ENCODE measurements at regions not wholly inside any gene's neighbourhood (a gene's known extent, or its start where the extent isn't known, plus 50 kb on each side); places are given as distances from the start of the nearest gene placed in this dataset.

DNA sequence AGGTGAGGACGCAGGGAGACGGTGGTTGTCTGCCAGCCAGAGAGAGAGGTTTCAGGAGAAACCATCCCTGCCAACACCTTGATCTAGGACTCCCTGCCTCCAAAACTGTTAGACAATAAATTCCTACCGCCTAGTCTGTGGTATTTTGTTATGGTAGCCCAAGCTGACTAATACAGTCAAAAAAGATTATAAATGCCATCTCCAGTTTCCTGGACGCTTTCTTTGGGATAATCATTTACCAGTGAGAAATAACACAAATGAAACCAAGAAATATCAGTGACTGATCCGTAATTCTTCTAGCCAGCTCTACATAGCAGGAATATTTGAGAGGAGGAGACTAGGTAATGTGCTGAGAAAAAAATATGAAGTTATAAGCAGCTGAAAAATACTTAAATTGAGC is 707.8 kb upstream of the LMCD1 start:
- no peak for DNase-seq

DNA sequence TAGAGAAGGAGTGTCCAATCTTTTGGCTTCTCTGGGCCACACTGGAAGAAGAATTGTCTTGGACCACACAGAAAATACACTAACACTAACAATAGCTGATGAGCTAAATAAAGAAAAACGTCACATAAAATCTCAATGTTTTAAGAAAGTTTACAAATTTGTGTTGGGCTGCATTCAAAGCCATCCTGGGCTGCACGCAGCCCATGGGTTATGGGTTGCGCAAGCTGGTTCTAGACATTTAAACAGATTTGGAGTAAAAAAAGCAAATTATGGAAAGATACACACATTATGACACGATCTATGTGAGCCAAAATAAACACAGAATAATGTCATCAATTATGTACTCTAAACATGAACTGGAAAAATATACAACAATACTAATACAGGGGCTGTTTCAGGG is 703.3 kb upstream of the LMCD1 start:
- DNase-seq, result no peak

DNA sequence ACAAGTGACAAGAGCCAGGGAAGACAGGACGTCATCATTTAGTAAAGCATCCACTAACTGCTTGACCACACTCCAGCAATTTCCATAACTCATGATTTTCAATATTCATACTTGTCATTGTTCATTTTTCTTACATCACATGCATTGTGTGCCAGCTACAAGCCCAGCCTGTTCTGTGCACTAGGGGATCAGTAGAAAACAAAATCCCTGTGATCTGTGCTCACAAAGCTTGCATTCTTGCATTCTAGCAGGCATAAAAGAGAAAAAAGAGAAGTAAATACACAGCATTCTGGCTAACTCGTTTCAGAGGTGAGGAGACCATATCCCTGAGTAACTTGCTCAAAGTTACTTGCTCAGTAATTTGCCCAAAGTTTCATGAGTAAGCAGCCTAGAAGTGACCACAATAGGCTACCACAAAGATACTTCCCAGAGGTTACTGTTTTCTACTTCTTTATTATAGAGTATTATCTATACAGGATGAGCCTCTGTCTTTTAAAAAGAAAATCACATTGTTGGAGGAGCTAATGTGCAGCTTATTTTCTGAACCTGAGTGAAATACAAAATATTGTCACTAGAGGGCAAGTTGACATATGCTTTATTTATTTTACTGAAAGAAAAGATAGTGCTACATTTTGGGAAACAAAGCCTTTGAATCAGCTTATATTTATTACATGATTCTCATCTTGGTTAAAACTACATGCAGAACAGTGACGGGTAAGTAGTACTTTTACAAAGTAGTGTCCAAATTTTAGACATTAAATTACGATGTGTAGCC is 701.4 kb upstream of the LMCD1 start:
- DNase-seq, result no peak

DNA sequence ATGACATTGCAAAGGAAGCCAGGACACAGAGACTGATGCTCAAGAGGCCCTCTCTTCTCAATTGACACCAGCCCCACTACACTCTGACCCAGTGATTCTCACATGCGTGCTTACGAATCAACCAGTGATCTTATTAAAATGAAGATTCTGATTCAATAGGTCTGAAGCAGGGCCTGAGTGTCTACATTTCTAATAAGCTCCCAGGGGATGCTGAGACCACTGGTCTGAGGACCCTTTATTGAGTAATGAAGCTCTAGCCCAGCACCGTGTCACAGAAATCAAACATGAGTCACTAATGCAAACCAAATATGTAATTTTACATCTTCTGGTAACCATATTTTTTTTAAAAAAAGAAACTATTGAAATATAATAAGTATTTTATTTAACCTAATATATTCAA is 689.1 kb upstream of the LMCD1 start:
- DNase-seq, result no peak

DNA sequence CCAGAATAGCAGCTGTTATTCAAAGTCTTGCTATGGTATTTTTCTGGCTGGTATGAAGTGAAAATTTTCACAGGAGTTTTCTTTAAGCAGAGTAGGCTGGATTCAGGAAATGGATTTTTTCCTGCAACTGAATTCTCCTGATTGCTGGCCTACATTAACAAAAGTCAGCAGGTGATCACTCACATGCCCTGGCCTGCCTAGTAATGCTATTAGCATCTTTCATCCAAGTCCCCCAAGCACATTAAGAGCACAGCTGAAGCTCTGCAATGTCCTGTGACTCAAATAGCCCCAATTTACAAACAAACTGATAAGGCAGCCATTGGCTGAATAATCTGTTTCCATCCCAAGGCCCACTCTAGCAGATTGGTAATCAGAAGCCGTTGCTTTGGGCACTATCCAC is 688.3 kb upstream of the LMCD1 start:
- no peak for DNase-seq

DNA sequence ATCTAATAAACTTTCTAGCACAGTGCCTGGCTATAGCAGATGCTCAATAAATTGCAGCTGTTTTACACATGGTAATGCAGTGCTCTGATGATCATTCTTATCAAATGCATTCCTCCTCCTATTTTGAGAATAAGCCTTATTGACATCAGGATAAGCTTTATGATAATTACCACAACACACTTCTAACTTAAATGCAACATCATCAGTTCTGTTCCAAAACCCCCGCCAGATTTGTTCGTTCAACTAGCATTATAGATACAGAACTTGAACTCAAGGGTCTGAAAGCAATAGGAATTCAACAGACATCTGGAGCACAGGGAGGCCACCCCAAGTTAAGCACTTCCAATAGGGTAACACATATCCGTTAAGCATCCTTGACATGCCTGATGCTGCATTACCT is 684.4 kb upstream of the LMCD1 start:
- DNase-seq, result no peak

DNA sequence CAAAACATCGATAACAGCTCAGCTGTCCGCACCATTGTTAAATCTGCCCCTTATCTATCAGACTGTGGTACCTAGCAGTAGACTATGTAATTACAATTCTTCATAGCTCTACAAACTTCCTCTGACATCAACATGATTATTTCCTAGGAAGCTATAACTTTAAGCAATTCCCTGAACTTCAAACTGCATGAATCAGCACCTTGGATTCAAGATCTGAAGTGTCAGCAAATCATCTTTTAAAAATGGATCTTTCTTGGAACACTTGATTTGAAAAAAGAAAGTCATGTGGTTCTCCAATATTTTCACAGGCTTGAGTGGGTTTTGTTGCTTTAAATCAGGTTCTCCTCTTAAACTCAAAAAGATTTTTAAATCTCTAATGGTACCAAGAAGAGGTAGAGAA is 680.7 kb upstream of the LMCD1 start:
- no peak for DNase-seq

DNA sequence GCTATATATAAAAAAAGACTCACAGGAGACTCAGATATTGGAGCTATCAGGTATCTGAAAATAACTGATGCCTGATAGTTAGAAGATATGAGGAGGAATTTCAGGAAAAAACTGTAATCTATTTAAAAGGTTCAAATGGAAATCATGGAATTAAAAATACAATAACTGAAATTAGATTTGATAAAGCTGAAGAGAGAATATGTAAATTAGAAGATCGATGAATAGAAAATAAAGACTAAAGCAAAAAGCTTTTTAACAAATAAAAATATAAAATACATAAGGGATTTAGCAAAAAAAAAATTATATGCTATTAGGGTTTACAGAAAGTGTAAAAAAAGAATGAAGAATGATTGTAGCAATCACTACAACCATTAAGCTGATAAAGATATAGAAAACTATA is 679.8 kb upstream of the LMCD1 start:
- no peak for DNase-seq

DNA sequence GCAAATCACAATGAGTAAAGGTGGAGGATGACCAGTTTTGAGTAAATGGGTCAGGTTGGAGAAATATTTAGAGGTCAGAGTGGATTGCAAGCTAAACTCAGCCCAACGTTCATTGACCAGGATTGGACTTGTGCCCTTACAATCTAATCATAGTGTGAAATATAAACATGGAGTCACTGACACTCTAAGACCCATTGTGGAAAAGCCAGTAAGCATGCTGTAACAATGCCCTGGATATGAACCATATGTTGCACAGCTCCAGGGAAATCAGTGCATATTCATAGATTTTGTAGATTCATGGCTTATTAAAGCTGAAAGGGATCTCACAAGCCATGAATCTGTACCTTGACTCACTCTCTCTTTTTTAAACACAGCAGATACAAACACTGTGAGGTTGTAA is 660.2 kb upstream of the LMCD1 start:
- DNase-seq, result no peak

DNA sequence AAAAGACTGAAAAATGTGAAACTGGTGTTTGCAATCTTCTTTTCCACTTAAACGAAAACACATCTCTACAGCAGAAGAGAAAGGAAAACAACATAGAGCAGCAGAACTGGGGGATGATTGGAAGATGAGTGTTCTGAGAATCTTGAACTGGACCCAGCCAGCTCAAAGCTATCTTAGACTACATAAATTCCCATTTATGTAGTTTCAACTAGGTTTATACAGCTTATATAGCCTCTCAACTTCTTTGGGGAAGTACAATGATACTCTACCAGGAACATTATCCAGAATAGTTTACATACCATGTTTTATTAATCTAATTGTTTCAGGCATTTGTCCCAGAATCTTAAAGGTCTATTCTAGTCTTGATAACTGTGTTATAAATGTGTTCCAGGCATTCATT is 658.2 kb upstream of the LMCD1 start:
- DNase-seq, result no peak

DNA sequence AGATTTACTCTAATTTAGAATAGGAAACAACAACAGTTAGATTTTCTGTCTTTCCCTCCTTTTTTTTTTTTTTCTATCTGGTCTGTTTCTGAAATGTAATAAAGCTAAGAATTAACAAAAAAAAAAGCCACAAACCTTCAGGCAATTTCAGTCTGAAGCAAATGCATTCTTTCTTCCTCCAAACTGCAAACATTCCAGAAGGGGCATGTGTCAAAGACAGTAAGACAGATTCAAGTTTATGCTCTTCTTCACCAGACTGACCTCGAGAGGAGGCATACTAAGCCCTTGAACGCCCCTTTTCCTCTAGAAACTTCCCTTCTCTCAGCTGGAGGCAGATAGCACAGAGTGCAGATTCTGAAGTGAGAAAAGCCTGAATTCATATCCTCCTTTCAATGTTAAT is 654.6 kb upstream of the LMCD1 start:
- DNase-seq, result no peak

DNA sequence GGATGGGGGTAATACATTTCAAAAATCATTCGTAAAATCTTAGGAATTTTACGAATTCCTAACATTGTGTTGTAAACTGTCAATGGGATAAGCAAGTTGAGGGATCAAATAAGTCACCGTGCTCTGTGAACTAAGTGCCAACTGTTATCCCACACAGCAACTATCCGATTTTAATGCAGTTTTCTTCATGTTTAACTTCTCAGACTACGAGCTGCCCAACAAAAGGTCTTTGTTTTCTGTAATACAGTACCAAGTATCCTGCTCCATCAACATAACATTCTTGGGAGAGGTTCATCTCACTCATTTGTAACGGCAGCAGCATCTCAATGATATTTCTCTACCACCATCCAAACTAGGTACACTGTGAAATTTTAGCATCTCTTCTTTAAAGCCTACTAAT is 654.1 kb upstream of the LMCD1 start:
- DNase-seq, result no peak

DNA sequence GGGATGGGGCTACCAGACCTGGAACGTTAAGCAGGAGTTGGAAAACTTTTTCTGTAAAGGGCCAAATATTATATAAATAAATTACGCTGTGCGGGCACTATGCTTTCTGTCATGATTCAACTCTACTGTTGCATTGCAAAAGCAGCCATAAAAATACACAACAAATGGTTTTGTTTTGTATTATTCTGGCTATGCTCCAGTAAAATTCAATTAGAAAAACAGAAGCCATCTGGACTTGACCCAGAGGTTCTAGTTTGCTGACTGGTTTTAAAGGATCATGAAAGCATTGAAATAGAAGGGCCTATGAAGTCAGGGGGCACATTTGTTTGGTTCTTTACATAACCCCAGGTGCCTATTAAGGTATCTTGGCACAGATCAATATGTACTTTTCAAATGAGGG is 647.4 kb upstream of the LMCD1 start:
- DNase-seq, result no peak

DNA sequence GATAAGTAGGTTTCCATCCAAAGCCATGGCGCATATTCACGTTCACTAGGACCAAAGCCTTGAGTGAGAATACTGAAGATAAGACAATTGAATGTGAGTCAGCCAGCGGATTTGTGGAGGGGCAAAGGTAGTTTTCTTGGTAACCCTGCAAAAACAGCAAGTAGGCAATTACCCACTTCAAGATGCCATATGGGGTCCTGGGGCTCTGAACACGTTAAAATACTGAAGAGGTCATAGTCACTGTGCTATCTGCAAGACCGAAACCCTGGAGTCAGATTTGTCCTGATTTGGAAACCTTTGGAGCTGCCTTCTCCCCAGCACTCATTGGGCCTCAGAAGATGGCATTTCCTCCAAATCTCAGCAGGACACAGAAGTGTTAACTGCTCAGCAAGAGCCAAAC is 646.9 kb upstream of the LMCD1 start:
- no peak for DNase-seq

DNA sequence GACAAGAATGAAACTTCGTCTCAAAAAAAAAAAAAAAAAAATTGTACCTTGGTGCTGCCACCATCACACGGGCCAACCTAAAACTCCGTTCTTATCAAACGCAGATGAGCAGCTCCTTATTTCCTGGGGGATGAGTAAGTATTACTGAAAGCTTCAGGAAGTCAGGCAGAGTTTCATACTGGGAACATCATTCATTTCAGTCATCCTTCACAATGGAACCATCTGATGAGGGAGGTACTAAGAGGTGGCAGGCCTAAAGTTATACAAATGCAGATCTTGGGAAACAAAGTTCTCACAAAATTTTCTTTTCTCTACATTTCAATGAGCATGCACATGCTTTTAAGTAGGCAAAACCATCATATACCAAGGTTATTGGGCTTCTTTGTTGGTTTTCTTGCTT is 636.0 kb upstream of the LMCD1 start:
- no peak for DNase-seq

DNA sequence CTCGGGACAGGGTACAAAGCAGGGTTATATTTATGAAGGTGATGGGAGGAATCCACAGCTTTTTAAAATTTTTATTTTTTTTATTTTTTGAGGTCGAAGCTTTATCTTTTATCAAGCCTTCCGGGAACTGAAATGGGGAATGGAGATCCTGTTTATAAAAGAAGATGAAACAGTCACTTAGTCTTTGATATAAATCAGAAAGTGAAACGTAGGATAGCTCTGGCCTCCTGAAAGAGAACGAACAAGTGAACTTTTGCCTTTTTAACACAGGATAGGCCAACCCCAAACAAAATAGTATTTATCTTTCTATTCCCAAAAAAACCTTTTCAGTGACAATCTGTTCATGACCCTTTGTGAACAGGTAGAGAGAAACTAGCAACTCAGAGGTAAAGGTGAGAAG is 634.0 kb upstream of the LMCD1 start:
- no peak for DNase-seq

DNA sequence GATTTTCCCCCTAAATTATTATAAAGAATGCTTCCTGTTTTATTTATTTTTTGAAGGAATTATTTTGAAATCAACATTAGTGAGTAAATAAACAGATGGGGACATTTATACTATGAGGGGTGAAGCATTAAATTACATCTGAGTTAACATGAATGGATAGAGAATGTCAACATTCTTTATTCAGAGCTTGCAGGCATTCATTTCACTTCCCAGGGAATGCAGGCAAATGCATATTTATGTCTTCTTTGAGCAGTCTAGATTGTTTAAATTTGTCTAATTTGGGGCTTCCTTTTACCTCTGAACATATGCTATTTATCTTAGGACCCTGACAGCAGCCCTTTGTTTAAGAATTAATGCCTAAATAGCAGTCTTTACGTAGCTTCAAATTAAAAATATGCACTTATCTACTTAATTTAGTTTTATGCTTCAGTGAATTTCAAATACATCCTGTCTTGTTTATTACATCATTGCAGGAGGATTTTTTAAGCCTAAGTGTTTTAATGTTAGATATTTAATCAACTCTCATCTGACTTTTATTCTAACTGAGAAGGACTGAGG is 630.5 kb upstream of the LMCD1 start:
- no peak for DNase-seq

DNA sequence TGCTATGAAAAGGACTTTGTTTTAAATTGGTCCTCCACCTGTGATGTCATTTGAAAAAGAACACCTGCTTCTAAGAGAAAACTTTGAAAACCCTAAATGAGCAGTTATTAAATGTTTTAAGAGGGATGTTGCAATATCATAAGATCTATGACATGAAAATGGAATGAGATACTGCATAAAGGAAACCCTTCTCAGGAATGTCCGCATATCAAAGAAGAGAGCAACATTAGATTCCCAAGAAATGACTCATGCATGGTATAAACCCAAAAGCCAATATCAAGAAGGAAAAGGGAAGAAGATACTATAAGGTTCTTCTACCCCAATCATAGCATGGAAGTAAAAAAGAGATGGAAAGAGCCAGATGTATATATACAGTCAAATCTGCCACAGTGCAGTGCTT is 627.5 kb upstream of the LMCD1 start:
- DNase-seq, result no peak

DNA sequence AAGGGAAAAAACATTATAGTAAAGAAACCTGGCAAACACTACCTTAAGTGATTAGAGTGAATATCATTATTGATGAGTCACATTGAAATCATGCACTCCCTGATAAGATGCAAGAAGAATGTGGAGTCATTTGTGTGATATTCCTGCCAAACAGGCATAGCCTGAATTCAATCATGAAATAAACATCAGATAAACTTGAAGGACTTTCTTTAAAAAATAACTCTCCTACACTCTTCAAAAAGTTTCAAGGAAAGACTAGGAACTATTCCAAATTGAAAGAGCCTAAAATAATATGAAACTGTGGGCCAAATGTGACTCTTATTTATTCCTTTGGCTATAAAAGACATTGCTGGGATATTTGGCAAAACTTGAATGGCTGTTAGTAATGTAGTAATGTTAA is 625.7 kb upstream of the LMCD1 start:
- no peak for DNase-seq

DNA sequence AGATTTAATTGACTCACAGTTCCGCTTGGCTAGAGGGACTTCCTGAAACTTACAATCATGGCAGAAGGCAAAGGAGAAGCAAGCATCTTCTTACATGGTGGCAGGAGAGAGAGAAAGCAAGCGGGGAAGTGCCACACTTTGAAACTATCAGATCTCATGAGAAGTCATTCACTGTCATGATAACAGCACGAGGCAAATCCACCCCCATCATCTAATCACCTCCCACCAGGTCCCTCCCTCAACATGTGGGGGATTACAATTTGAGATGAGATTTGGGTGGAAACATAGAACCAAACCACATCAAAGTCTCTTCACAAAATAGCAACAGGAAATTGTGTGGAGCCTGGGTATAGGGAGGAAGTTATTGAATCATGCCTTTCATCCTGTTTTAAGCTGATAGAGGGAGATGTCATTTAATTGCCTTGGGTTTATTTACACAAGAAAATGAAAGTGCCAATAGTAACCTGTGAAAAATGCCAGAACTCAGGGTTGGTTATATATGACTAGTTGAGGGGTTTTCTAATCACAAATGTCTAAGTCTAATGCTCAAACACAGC is 624.8 kb upstream of the LMCD1 start:
- no peak for DNase-seq

DNA sequence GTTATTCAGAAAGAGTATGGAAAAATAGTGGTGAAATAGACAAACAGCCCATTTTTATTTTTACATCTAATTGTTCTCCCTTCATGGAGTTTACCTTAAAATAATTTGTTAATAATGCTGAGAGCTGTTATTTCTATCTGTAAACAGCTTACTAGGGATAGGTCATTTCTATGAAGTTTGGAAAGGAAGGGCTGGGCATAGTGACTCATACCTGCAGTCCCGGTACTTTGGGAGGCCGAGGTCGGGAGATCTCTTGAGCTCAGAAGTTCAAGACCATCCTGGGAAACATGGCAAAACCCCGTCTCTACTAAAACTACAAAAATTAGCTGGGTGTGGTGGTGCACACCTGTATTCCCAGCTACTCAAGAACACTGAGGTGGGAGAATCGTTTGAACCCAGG is 624.3 kb upstream of the LMCD1 start:
- DNase-seq, result no peak

DNA sequence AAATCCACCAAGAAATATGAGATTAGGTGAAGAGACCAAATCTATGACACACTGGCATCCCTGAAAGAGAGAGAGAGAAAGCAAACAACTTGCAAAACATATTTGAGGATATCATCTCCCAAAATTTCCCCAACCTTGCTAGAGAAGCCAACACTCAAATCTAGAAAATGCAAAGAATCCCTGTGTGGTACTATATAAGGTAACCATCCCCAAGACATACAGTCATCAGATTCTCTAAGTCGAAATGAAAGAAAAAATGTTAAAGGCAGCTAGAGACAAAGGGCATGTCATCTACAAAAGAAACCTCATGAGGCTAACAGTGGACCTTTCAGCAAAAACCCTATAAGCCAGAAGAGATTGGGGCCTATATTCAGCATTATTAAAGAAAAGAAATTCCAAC is 622.1 kb upstream of the LMCD1 start:
- no peak for DNase-seq

DNA sequence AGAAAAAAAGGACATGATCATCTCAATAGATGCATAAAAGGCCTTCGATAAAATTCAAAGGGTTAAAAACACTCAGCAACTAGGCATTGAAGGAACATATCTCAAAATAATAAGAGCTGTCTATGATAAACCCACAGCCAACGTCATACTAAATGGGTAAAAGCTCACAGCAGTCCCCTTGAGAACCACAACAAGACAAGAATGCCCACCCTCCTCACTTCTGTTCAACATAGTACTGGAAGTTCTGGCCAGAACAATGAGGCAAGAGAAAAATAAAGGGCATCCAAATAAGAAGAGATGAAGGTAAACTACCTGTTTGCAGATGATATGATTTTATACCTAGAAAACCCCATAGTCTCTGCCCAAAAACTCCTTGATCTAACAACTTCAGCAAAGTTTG is 619.7 kb upstream of the LMCD1 start:
- no peak for DNase-seq

DNA sequence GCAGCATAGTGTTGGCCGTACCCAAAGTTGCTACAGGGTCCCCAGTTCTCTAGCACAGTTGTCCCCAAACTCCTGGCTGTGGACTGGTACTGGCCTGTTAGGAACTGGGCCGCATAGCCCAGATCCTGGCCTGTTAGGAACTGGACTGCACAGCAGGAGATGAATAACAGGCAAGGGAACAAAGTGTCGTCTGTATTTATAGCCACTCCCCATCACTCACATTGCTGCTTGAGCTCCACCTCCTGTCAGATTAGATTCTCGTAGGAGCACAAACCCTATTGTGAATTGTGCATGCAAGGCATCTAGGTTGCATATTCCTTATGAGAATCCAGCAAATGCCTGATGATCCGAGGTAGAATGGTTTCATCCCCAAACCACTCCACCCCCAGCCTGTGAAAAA is 604.0 kb upstream of the LMCD1 start:
- no peak for DNase-seq

DNA sequence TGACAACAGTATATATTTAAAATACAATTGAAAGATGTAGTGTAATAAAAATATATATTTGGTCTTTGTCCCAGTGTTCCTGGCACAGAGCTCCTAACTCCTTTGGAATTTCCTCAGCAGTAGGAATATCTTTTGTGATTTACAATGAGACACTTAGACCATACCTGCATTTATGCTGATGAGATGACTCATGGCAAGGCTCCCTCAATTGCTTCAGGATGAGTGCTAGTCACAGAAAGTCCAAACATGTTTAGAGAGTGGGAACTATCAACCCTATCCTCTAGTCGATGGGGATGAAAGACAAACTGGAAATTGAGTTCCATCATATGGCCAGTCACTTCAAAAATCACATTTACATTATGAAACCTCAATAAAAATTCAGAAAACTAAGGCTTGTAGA is 588.3 kb upstream of the LMCD1 start:
- DNase-seq, result no peak
